IPS-20b (cell line): ENCODE measurements at regions not wholly inside any gene's neighbourhood (a gene's known extent, or its start where the extent isn't known, plus 50 kb on each side); places are given as distances from the start of the nearest gene placed in this dataset.

Experiments used
- H3K27ac ChIP-seq: one replicate; pipeline ENCODE4 v1.5.1; 2013; ENCODE audit warnings: low read length
- H3K27me3 ChIP-seq: 2 replicates; pipeline ENCODE4 v1.6.1; 2013; ENCODE audit warnings: mild to moderate bottlenecking, low read length, inconsistent platforms; ENCODE audit not compliant: insufficient read depth
- H3K36me3 ChIP-seq: 2 replicates; pipeline ENCODE4 v1.6.1; 2013; ENCODE audit warnings: low read depth, mild to moderate bottlenecking, inconsistent platforms, low read length, moderate library complexity; ENCODE audit not compliant: insufficient read depth
- H3K4me1 ChIP-seq: 2 replicates; pipeline ENCODE4 v1.6.1; 2013; ENCODE audit warnings: mild to moderate bottlenecking, control low read depth, inconsistent platforms, low read length, moderate library complexity; ENCODE audit not compliant: insufficient read depth
- H3K4me3 ChIP-seq: 2 replicates; pipeline ENCODE4 v1.5.1; 2013; ENCODE audit warnings: mild to moderate bottlenecking, low read length, inconsistent platforms
- H3K9ac ChIP-seq: 2 replicates; pipeline ENCODE4 v1.6.1; 2013; ENCODE audit warnings: low read depth, mild to moderate bottlenecking, inconsistent platforms, low read length, moderate library complexity
- H3K9me3 ChIP-seq: 2 replicates; pipeline ENCODE4 v1.6.1; 2013; ENCODE audit warnings: mild to moderate bottlenecking, low read depth, low read length, inconsistent platforms; ENCODE audit not compliant: insufficient read depth

DNA sequence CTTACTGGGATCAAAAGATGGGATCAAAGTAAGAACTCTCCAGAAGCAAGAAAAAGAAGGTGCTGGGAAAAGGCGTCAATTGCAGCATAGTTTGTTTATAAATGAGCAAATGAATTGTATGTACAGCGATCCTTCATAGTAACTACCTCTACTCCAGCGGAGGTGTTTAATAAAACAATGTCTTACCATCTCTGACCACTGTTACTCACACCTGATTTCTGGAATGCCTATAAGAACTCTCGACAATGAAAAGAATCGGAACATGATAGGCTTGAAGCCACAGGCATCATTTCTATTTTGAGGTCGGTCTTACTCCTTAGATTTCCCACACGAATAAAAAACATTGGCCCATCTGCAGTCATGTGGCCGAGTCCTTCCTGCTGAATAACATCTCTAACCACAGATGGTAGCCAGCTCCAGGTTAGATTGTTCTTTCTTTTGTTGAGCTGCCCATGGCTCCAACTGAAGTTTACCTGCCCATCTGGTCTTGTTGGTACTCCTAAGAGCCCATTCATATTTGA, 67.6 kb downstream of the CLDN34 start:
- Histone ChIP-seq H3K4me1 (peaks cover 2% of the 10 kb centered on the region), H3K9me3 (no peaks in the 10 kb centered on the region), H3K4me3 (no peak overlapping the region), H3K27me3 (no peaks in the 10 kb centered on the region), H3K36me3 (no peaks in the 10 kb centered on the region), H3K9ac (no peak overlapping the region), H3K27ac (no peak overlapping the region)

DNA sequence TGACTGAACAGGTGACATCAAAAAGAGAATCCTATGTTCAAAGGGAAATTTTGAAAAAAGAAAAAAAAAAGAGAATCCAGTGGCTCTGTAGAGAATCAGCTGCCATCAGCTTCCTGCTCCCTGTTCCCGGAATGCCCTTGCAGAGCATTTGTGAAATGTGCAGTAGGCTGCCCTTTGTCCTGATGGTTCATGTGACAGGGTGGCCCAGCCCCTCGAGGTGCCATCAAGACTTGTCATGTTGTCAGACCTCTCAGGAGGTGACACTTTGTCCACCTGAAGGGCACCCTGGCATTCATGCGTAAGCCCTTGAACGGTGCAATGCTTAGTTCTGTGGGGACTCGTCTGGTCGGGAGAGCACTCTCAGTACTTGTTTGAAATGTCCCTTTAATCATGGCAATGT, 71.4 kb downstream of the CLDN34 start:
- H3K27me3 ChIP-seq, result no peaks in the 10 kb centered on the region
- no peaks in the 10 kb centered on the region for H3K36me3 ChIP-seq
- no peak overlapping the region for H3K27ac ChIP-seq
- H3K4me3 ChIP-seq, result no peak overlapping the region
- peaks cover 14% of the 10 kb centered on the region for H3K4me1 ChIP-seq
- no peaks in the 10 kb centered on the region for H3K9me3 ChIP-seq
- H3K9ac ChIP-seq, result no peak overlapping the region

DNA sequence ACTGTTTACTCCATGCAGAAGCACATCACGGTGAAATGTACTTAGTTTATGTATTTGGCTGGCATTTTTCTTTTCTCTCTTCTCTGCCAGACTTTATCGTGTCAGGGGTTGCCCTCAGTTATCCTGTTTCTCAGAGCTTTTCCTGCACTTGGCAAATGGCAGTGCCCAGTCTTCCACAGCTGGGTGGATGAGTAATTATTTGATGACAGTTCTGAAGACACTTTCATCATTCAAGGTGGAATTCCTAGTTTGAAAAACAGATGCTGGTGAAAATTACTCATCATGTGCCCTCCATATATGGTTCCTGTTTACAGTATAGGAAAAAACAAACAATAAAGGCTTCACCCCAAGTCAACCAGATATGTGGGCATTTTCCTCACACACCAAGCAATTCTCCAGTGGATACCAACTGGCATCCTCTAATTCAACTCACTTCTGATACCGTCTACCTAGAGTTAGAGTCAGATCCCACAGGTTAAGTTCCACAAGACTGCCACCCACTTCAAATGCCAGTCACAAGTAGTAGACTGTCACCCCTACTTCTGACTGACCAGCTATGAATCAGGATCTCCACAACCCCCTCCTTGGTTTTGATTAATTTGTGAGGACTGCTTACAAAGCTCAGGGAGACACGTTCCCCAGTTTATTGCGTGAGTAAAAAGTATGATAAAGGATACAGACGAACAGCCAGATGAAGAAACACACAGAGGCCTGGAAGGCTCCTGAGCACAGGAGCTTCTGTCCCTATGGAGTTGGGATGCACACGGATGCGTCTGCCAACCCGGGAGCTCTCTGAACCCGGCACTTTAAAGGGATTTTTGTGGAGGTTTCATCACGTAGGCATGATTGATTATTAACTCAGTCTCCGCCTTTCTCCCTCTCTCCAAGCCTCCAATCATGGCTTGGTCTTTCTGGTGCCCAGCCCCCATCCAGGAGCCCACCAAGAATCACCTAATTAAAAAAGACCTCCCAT, 72.9 kb downstream of the CLDN34 start:
- Histone ChIP-seq H3K4me1 (peaks cover 14% of the 10 kb centered on the region), H3K4me3 (peak overlapping the region; percentile 45), H3K9me3 (no peaks in the 10 kb centered on the region), H3K9ac (peak overlapping the region; percentile 68; the same call in 1 of the 2 replicates), H3K27me3 (no peaks in the 10 kb centered on the region), H3K27ac (peak overlapping the region; percentile 87), H3K36me3 (no peaks in the 10 kb centered on the region)

DNA sequence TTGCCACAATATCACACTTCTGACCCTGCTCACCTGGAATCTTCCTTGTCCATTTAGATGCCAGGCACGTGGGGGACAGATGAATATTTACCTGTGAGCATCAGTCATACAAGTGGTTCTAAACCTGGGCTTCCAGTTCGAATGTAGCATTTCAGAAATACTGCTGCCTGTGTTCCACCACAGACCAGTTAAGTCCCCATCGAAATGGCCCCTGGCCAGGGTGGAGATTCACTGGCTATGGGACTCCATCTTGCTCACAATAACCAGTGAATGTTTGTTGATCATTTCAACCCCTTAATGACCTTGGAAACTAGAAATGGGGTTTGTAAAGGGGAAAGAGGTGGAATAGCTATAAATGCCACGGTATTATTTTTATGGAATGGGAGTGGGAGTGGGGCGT, 73.8 kb downstream of the CLDN34 start:
- Histone ChIP-seq H3K9me3 (no peaks in the 10 kb centered on the region), H3K27me3 (no peaks in the 10 kb centered on the region), H3K4me3 (peak overlapping the region; percentile 49; the same call in 1 of the 2 replicates), H3K27ac (peak overlapping the region; percentile 87), H3K4me1 (peaks cover 14% of the 10 kb centered on the region), H3K9ac (peak overlapping the region; percentile 63; the same call in 1 of the 2 replicates), H3K36me3 (no peaks in the 10 kb centered on the region)

DNA sequence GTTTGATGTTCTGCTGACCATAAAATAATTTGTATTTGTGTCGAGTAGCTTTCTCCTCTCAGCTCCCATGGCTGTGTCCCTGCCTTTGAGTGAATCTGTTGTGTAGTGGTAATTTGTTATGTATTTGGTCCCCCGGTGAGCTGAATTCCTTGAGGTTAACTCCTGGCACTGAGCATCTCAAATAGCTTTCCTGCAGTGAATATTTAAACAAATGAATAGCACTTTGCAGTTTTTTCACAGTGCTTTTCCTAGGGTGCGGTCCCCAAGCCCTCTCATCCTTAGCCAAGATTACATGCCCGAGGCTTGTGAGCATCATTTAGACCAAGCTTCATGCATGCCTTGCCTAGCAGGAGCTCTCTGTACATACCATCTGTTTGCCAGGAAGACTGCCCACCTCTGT, 74.2 kb downstream of the CLDN34 start:
- Histone ChIP-seq H3K36me3 (no peaks in the 10 kb centered on the region), H3K4me1 (peaks cover 14% of the 10 kb centered on the region), H3K27me3 (no peaks in the 10 kb centered on the region), H3K4me3 (peak overlapping the region; percentile 49; the same call in 1 of the 2 replicates), H3K9ac (peak overlapping the region; percentile 63; the same call in 1 of the 2 replicates), H3K27ac (peak overlapping the region; percentile 87), H3K9me3 (no peaks in the 10 kb centered on the region)

DNA sequence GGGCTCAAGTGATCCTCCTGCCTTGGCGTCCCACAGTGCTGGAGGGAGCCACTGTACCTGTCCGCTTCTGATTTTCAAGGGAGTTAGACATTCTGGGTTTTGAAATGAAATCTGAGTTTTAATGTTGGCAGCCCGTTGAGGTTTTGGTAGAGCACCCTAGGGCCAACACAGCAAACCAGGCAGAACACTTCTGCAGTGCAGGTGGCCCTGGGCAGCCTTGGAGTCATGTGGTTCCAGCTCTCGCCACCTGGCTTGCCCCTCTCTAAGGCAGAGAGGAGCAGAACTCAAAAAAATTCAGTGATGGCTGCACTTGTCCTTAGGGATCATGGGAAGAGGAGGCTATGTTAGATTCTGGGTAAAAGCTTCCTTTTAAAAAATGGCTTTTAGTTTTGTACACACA, 74.9 kb downstream of the CLDN34 start:
- Histone ChIP-seq H3K4me3 (no peak overlapping the region), H3K27ac (no peak overlapping the region), H3K9me3 (no peaks in the 10 kb centered on the region), H3K36me3 (no peaks in the 10 kb centered on the region), H3K27me3 (no peaks in the 10 kb centered on the region), H3K4me1 (peaks cover 14% of the 10 kb centered on the region), H3K9ac (no peak overlapping the region)

DNA sequence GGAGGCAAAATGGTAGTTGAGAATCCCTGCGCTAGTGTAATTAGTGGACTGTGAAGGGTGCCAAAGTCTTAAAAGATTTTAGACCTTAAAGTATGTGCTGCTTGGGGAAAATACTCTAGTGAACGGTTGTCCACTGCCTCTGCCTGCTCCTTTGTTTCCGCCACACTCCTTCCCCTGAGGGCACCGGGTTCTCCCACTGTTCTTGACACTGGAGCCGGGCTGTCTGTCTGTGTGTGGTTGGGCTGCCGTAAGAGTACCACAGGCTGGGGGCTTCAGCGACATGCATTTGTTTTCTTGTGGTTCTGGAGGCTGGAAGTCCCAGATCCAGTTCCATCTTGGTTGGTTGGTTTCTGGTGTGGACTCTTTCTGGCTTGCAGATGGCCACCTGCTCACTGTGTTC, 76.2 kb downstream of the CLDN34 start:
- peaks cover 20% of the 10 kb centered on the region for H3K4me1 ChIP-seq
- H3K36me3 ChIP-seq, result no peaks in the 10 kb centered on the region
- H3K27ac ChIP-seq, result no peak overlapping the region
- no peak overlapping the region for H3K4me3 ChIP-seq
- H3K9ac ChIP-seq, result no peak overlapping the region
- no peaks in the 10 kb centered on the region for H3K9me3 ChIP-seq
- H3K27me3 ChIP-seq, result no peaks in the 10 kb centered on the region

DNA sequence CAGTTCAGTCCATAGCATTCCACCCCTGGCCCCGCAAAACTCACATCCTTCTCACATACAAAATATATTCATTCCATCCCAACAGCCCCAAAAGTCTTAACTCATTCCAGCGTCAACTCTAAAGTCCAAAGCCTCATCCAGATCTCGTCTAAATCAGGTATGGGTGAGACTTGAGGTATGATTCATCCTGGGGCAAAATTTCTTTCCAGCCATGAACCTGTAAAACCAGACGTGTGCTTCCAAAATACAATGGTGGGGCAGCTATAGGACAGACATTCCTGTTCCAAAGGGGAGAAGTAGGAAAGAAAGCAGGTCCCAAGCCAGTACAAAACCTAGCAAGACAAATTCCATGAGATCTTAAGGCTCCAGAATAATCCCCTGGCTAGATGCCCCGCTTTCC, 76.9 kb downstream of the CLDN34 start:
- Histone ChIP-seq H3K4me3 (no peak overlapping the region), H3K9me3 (no peaks in the 10 kb centered on the region), H3K9ac (no peak overlapping the region), H3K36me3 (no peaks in the 10 kb centered on the region), H3K27me3 (no peaks in the 10 kb centered on the region), H3K4me1 (peaks cover 26% of the 10 kb centered on the region), H3K27ac (no peak overlapping the region)

DNA sequence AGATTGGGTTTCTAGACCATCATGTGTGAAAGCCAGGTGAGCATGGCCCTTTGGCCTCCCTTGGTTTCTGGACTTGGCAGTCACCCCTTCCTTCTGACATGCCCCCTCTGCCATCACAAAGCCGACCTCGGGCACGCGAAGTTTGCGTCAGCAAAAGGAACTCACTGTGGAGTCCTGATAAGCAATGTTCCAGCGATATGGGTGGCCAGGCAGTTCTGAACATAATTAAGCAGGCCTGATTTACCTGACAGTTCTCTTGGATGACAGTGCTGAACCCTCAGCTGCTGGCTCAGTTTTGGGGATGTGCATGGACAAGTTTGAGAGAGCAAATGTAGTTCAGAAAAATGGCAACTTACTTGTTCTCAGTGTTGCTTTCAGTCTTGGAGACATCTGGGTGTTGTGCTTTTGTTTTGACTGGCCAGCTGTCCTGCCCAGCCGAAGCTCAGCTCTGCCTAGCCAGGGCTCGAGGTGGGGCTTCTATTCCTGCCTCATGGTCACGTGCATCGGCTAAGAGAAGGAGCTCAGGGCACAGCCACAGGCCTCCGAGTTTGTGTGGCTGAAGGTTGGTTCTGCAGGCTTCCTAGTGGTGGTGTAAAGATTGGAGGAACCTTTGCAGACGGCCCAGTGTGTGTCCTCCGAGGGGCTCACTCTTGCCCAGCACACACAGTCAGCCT, 78.3 kb downstream of the CLDN34 start:
- Histone ChIP-seq H3K27ac (no peak overlapping the region), H3K36me3 (no peaks in the 10 kb centered on the region), H3K4me1 (peaks cover 29% of the 10 kb centered on the region), H3K9ac (no peak overlapping the region), H3K4me3 (no peak overlapping the region), H3K9me3 (no peaks in the 10 kb centered on the region), H3K27me3 (no peaks in the 10 kb centered on the region)

DNA sequence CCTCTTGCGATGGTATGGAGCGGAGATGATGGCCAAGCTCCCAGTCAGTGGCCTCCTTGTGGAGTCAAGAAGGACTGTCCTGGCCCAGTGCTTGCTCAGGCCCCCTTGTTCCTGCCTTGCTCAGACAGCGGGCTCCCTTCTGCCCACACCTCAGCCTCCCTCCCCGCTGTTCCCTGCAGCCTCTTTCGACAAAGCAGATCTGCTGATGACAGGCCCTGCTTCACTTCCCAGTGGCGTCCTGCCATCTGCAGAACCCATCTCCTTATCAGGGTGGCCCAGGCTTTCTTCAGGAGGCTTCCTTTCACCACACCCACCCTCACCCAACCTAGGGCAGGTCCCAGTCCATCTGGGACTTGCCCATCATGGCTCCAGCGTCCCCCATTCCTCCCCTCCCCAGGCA, 80.0 kb downstream of the CLDN34 start:
- Histone ChIP-seq H3K9me3 (no peaks in the 10 kb centered on the region), H3K4me3 (no peak overlapping the region), H3K4me1 (peaks cover 33% of the 10 kb centered on the region), H3K27me3 (no peaks in the 10 kb centered on the region), H3K36me3 (no peaks in the 10 kb centered on the region), H3K9ac (peak overlapping the region; percentile 41; the same call in 1 of the 2 replicates), H3K27ac (no peak overlapping the region)

DNA sequence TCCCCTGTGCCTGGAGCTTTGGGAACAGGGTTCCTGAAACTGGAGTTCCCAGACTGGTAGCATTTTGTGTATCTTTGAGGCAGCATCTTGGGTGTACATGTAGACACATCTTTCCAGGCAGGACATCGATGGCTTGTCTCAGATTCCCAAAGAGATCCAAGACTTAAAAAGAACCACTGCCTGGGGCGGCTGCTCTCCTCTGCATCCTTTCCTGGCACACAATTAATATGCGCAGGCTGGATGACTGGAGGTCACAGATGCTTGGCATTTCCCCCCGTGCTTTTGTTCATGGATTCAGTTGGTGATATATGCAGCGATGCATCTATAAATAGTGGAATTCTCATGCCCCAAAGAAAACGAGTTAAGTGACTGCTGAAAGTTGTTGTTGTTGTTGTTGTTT, 80.5 kb downstream of the CLDN34 start:
- Histone ChIP-seq H3K9me3 (no peaks in the 10 kb centered on the region), H3K9ac (peak overlapping the region; percentile 41; the same call in 1 of the 2 replicates), H3K27ac (no peak overlapping the region), H3K27me3 (no peaks in the 10 kb centered on the region), H3K36me3 (no peaks in the 10 kb centered on the region), H3K4me3 (no peak overlapping the region), H3K4me1 (peaks cover 33% of the 10 kb centered on the region)
